HG03342 (cell line): ENCODE measurements at regions not wholly inside any gene's neighbourhood (a gene's known extent, or its start where the extent isn't known, plus 50 kb on each side); places are given as distances from the start of the nearest gene placed in this dataset.

Experiments
- ATAC-seq: cut with Tn5 transposase; IDR thresholded peaks from one replicate; pipeline ENCODE4 v1.9.1; 2021; ENCODE audit warnings: mild to moderate bottlenecking, moderate library complexity; ENCODE audit not compliant: unreplicated experiment

DNA sequence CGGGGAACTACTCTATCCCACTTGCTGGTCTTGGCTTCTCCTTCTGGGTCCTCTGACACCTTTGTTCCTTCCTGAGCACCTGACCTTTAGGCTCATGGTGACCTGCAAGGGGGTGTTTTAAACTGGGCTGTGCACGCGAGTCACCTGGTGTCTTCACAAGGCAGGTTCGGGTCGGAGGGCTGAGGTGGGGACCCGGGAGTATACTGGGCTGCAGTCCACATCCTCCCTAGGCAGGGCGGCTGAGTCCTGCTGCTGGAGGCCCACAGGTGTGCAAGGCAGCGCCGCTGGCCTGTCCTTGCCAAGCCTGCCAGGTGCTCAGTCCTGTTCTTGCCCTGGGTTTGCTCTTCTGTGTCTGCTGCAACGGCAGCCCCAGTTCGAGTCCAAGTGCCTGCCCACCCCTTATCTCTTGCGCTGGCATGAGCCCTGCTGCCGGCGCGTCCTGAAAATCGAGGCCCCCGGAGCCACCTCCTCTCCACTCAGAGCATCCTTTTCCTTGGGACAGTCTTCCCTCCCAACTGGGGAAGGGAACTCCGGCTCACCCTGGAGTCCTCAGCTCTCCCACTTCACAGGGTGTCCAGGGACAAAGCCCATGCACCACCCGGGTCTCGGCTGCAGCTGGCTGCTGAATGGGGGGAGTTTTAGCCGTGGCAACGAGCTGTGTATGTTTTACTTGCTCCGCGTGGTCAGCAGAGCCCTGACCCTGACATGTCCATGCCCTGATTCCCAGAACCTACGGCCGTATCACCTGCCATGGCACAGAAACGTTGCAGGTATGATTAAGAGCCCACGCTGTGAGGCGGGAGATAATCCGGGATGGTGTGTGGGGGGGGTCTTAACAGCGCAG lies 193.5 kb downstream of the TEX29 start:
- no peak for ATAC-seq

DNA sequence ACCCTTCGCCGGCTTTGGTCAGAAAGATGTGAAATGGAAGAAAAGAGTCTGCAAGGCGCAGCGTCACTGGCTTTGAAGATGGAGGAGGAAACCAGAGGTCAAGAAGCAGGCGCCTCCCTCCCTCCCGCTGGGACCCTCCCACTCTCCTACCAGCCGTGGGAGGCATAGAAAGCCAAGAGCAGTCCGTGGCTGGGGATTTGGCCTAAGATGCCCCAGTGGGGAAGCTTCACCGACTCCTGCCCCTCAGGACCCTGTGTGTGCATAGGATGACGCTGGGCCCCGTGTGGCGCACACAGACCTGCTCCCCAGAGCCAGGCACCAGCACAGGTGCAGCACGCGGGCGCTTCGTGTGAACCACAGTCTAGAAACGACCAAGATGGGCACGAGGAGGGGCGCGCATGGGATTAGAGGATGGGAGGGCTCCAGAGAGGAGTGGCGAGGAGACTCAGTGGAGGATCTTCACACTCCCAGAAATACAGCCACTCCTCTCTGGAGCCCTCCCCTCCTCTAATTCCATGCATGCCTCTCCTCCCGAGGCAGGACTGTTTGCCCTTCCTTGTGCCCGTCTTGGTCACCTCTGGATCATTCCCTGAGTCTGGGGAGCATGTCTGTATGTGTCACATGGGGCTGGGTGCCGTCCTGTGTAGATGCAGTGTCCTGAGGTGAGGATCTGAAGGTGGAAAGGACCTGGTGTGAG lies 194.3 kb downstream of the TEX29 start:
- ATAC-seq, result no peak

DNA sequence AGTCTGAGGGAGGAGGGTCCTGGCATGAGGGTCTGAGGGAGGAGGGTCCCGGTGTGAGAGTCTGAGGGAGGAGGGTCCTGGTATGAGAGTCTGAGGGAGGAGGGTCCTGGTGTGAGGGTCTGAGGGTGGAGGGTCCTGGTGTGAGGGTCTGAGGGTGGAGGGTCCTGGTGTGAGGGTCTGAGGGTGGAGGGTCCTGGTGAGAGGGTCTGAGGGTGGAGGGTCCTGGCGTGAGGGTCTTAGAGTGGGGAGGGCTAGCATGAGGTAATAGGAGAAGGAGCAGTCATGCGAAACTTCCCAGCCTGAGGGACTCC lies 194.8 kb downstream of the TEX29 start:
- ATAC-seq, result no peak

DNA sequence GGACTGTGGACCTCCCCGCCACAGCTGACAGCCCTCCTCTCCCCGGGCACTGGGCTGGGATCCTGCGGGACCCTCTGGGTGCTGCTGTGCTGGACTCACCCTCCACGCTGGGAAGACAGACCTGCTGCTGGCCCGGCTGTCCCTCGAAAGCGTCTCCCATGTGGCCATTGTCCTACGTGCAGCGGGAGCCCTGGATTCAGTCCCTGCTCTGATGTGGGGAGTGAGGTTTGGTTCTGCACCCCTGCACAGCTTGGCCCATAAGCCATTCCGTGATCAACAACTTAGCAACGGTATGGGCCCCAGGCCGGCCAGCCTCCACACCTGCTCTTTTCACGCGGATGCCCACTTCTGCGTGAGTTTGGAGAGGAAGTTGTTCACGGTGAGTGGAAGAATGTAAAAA lies 195.2 kb downstream of the TEX29 start:
- no peak for ATAC-seq

GRCh38 chr13:111516712-111517640 lies 196.5 kb downstream of the TEX29 start:
- no peak for ATAC-seq

DNA sequence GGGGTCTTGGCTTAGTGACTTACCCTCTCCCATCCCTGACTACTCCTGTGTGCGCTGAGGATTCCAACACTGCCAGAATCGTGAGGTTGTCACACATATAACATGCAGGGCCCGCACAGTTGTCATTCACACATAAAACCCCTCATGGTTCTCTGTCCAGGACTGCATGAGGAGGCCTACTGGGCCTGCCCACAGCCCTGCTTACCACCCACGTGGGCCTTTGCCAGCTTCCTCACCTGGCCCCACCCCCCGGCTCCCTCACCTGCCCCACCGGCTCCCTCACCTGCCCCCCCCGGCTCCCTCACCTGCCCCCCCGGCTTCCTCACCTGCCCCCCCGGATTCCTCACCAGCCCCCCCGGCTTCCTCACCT lies 197.2 kb downstream of the TEX29 start:
- ATAC-seq, result no peak

GRCh38 chr13:111518161-111518792 lies 197.8 kb downstream of the TEX29 start:
- no peak for ATAC-seq

- no peak for ATAC-seq
Measured at GRCh38 chr13:111519041-111519440, 198.6 kb downstream of the TEX29 start.

DNA sequence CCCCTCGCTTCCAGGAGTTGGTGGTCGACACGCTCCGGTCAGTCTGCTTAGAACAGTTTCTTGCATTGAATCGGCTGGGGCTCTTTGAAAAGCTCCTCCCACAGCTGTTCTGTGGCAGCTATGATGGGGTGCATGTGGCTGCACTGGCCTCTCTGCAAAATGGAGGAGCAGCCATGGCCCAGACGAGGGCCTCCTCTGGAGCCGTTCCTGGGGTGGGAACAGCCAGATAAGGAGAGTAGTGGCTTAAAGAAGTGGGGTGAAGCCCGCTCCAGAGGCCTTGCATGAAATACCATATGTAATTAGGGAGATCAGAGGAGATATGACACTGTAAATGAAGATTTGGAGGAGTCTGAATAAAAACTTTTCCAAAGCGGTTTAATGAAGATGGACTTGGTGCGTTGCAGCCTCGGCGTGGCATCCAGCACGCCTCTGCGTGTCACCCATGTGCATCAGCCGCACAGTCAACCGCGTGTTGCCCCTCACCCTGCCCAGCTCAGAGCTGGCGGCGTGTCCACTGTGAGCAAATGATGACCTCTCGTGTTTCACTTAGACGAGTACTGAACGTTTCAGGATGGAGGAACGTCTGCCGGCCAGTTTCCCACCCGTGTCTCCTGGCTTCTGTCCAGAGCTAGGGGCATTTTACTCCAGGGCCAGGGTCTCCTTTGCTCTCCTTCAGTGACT lies 199.2 kb downstream of the TEX29 start:
- ATAC-seq, result no peak

GRCh38 chr13:111521030-111521429 lies 200.6 kb downstream of the TEX29 start:
- ATAC-seq, result no peak

DNA sequence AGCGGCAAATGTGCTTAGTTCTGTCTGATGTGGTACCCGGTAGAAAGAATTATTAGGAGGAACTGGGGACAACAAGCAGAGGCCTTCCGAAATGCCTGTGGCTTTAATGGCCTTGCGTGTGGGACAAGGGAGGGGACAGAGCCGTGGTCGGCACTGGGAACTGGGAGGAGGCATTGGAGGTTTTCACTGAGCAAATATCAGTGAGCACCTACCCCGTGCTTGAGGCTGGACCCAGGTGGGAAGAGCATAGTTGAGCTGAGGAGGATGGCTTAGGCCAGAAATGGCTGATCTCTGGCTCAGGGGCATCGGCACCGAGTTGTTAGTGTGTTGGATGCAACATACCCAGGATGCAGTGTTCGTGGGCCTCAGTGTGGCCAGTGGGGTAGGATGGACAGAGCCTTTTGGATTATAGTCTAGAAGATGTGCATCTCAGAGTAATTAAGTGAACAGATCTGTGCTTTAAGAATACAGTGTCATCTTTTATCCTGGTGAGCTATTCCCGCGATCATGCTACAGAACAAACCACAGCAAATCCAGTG lies 201.3 kb downstream of the TEX29 start:
- ATAC-seq, result no peak

GRCh38 chr13:111525320-111526118 lies 205.1 kb downstream of the TEX29 start:
- ATAC-seq, result no peak

DNA sequence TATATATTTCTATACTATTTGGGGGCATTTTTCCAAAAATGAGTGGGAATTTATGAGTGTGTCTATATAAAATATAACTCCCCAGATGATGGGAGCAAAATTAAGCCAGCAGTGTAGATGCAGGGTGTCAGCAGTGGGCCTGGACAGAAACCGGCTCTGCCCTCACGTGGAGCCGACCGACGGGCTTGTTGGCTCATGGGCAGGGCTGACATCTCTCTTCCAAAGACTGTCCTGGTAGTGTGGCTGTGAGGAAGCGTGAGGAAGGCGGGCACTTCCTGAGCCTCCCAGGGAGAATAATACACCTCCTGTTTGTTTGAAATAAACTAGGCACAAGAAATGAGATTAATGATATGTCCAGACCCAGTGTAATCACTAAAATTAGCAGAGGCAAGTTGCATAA lies 206.5 kb downstream of the TEX29 start:
- no peak for ATAC-seq

- ATAC-seq, result no peak
Measured at GRCh38 chr13:111527614-111528229, 207.3 kb downstream of the TEX29 start.

GRCh38 chr13:111528513-111528912 lies 208.1 kb downstream of the TEX29 start:
- ATAC-seq, result no peak

DNA sequence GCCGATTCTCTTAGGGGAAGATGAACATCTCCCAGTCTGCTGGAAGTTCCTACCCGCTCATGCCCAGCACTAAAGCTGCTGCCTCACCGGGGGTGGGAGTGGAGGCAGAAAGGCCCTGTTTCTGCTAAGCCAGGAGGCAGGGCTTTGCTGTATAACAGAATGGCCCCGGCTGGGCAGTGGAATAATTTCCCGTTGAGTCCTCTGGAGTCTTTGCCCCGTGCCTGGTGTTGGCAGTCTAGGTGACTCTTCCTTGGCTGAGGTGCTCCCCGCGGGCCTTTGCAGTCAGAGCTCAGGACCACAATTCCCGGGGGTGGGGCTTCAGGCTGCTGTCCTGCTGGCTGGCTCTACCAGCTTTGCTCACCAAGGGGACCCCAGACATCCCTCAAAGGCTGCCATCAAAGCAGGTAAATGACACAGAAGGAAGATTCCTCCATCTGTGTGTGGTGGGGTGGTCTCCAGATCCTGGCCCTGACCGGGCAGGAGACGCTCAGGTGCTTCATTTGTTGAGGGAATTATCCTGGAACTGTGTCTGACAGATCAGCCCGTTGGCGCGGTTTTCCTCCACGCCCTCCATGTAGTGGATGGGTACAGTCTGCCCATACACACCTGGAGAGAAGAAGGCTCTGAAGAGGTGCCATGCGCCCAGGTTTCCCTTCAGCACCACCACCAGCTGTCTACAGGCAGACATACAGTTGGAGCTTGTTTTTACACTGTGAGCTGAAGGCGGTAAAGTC lies 209.9 kb downstream of the TEX29 start:
- ATAC-seq, result no peak

DNA sequence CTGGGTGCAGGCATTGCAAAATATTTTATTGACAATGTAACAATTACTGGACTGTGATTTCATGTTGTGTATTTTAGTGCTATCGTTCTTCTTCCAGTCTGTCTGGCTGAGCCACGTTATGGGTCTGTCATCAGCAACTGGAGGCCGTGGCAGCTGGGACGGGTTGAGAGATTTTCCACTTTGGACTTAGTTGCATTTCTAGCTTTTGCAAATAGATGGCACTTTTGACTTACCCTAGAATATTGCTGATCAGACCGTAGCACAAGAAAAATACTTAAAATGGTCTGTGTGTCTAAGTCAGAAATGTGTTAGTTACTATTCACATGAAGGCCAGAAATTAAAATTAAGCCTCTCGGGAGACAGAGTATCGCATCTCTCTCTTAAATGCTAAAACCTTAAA lies 211.1 kb downstream of the TEX29 start:
- ATAC-seq, result no peak

DNA sequence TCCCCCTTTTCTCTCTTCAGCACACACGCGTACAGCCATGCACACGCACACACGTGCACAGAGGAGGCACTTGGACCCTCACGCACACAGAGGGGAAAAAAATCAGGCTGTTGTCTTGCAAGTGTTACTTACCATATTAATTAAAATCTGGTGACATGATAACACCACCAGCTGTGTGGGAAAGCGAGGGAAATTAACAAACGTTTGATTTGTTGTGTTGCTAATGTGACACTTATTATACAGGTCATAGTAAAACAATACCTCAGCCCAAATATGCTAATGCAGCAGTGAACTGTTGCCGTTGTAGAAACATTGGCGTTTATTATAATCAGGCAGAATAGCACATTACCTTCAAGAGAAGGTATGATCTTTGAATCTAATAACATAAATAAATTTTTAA lies 211.7 kb downstream of the TEX29 start:
- no peak for ATAC-seq
